Cardiac muscle cell (in vitro differentiated cells and primary cell): ENCODE measurements at regions not wholly inside any gene's neighbourhood (a gene's known extent, or its start where the extent isn't known, plus 50 kb on each side); places are given as distances from the start of the nearest gene placed in this dataset.

ENCODE experiments used
- DNase-seq, 2 donors: peaks; one replicate each; pipeline versions ENCODE4 v3.0.0 to v3.0.0-alpha.2; 2010 to 2017; ENCODE audit warnings: low read depth in 1 of 2, low spot score in 1 of 2
- H3K27ac ChIP-seq: fragments of 200-600 bp; sonication (generic); 2 replicates; pipeline ENCODE4 v1.5.1; 2016
- H3K27me3 ChIP-seq: fragments of 200-600 bp; sonication (generic); 2 replicates; pipeline ENCODE4 v1.6.0; 2016; ENCODE audit warnings: control low read depth
- H3K36me3 ChIP-seq: fragments of 200-600 bp; sonication (generic); 2 replicates; pipeline ENCODE4 v1.5.1; 2016; ENCODE audit warnings: control low read depth
- H3K4me1 ChIP-seq: fragments of 200-600 bp; sonication (generic); 2 replicates; pipeline ENCODE4 v1.8.1; 2017; ENCODE audit warnings: low read depth, mild to moderate bottlenecking, mixed run types
- H3K4me3 ChIP-seq: fragments of 200-600 bp; sonication (generic); 2 replicates; pipeline ENCODE4 v1.5.1; 2016; ENCODE audit warnings: mild to moderate bottlenecking
- H3K9me3 ChIP-seq: fragments of 200-600 bp; sonication (generic); 2 replicates; pipeline ENCODE4 v1.5.1; 2017; ENCODE audit warnings: low read depth, mild to moderate bottlenecking, control low read depth
- TF ChIP-seq, protein P1 (sequence below): IDR thresholded peaks from 2 replicates; pipeline ENCODE4 v1.5.1; 2012; ENCODE audit warnings: low read depth, mild to moderate bottlenecking, low read length

DNA sequence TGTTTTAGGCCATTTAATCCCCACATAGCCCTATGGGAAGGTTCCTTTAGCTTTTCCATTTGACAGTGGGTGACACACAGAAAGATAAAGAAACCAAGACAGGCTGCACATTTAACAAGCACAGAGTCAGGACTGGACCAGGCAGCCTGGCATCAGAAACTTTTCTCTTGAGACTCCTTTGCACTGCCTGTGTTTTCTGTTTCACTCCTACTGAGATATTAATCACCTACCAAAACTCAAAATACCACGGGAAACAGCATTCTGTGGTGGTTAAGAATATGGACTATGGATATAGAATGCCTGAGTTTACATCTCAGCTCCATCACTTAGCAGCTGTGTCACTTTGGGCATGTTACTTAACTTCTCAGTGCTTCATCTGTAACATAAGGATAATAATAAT is 73.3 kb downstream of the CTAGE1 start:
- no peaks in the 10 kb centered on the region for H3K36me3 ChIP-seq
- TF ChIP-seq, protein P1, sequence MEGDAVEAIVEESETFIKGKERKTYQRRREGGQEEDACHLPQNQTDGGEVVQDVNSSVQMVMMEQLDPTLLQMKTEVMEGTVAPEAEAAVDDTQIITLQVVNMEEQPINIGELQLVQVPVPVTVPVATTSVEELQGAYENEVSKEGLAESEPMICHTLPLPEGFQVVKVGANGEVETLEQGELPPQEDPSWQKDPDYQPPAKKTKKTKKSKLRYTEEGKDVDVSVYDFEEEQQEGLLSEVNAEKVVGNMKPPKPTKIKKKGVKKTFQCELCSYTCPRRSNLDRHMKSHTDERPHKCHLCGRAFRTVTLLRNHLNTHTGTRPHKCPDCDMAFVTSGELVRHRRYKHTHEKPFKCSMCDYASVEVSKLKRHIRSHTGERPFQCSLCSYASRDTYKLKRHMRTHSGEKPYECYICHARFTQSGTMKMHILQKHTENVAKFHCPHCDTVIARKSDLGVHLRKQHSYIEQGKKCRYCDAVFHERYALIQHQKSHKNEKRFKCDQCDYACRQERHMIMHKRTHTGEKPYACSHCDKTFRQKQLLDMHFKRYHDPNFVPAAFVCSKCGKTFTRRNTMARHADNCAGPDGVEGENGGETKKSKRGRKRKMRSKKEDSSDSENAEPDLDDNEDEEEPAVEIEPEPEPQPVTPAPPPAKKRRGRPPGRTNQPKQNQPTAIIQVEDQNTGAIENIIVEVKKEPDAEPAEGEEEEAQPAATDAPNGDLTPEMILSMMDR = no peak
- no peak for DNase-seq
- no peak overlapping the region for H3K27ac ChIP-seq
- H3K4me1 ChIP-seq = peaks cover 61% of the 10 kb centered on the region
- peaks cover 6% of the 10 kb centered on the region for H3K27me3 ChIP-seq
- no peaks in the 10 kb centered on the region for H3K9me3 ChIP-seq
- no peak overlapping the region for H3K4me3 ChIP-seq

DNA sequence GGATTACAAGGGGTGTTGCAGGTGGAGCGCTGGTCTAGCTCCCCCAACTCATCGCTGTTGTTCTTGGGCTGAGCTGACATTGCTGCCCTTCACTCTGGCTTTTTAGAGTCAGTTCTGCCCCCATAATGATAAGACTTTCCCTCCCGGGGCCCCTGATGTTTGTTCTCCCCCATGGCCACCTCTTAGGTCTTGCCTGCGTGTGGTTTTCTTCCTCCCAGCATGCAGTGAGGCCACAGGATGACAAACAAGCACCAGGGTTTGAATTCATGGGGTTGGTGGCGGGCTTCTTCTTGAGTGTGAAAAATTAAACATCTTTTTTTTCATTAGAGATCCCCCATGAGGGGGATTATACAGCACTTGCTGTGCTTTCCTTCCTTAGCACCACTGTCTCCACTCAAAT is 74.1 kb downstream of the CTAGE1 start:
- Histone ChIP-seq H3K4me1 (peaks cover 55% of the 10 kb centered on the region), H3K4me3 (no peak overlapping the region), H3K27me3 (no peaks in the 10 kb centered on the region), H3K27ac (no peak overlapping the region), H3K36me3 (no peaks in the 10 kb centered on the region), H3K9me3 (no peaks in the 10 kb centered on the region)
- DNase-seq = no peak
- TF ChIP-seq, protein P1 = no peak

DNA sequence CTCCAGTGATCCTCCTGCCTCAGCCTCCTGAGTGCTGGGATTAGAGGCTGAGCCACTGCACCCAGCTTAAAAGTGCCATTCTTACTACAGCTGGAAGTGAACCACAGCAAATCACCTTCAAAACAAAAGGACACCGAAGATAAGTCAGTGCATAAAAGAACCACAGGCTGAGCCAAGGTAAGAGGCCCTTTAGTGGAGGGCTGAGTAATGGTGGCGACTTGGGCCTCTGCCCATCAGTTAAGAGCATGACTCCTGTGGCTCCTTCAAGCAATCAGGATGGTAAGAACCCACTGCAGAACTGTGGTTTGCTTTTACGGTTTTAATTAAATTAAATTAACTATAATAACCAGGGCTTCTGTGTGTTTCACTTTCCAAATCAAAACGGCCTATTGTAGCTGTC is 75.1 kb downstream of the CTAGE1 start:
- no peak overlapping the region for H3K27ac ChIP-seq

DNA sequence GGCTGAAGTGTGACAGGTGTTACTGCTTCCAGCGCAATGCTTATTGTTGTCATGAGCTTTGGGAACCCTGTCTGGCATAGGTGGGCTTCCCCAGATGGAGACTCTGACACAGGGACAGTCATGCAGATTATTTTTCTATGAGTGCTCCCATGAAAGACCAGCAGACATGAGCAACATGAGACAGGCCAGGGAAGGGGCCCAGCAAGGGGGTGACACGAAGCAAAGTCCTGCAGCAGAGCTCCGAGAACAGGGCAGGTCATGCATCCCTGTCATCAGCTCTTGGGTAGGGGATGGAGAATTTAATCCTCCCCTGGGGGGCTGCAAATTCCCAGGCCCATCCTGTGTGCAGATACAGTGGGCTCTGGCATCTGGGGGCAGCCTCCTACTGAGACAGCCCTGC is 77.4 kb downstream of the CTAGE1 start:
- Histone ChIP-seq H3K4me3 (no peak overlapping the region), H3K27me3 (no peaks in the 10 kb centered on the region), H3K27ac (peak overlapping the region; percentile 19), H3K36me3 (no peaks in the 10 kb centered on the region), H3K9me3 (no peaks in the 10 kb centered on the region), H3K4me1 (peaks cover 42% of the 10 kb centered on the region)
- TF ChIP-seq, protein P1 = no peak
- peak in 1 of 2 donors; percentile 52 for DNase-seq

More for the DNA sequence above, 75.1 kb downstream of the CTAGE1 start:
- no peak overlapping the region for H3K4me3 ChIP-seq
- DNase-seq = peak; percentile 49 to 69
- H3K27me3 ChIP-seq = no peaks in the 10 kb centered on the region
- no peaks in the 10 kb centered on the region for H3K9me3 ChIP-seq
- no peaks in the 10 kb centered on the region for H3K36me3 ChIP-seq
- H3K4me1 ChIP-seq = peaks cover 54% of the 10 kb centered on the region
- TF ChIP-seq, protein P1 = no peak

DNA sequence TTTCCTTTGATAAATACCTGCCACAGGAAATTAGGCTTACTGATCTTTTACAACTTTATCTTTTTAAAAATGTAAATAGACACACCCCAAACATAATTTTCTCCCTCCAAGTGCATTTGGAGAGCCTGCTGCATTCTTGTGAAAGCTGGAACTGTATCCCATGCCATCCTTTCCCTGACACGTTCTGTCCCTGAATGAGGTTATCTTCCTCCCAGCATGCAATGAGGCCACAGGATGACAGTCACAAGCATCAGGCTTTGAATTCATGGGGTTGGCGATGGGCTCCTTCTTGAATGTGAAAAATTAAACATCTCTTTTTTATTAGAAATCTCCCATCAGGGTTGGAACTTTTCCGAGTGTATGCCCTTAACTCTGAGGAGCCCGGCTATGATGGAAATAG is 77.8 kb downstream of the CTAGE1 start:
- no peaks in the 10 kb centered on the region for H3K36me3 ChIP-seq
- peaks cover 41% of the 10 kb centered on the region for H3K4me1 ChIP-seq
- no peak for DNase-seq
- H3K9me3 ChIP-seq = no peaks in the 10 kb centered on the region
- H3K27ac ChIP-seq = no peak overlapping the region
- H3K4me3 ChIP-seq = no peak overlapping the region
- no peaks in the 10 kb centered on the region for H3K27me3 ChIP-seq
- TF ChIP-seq, protein P1 = no peak

DNA sequence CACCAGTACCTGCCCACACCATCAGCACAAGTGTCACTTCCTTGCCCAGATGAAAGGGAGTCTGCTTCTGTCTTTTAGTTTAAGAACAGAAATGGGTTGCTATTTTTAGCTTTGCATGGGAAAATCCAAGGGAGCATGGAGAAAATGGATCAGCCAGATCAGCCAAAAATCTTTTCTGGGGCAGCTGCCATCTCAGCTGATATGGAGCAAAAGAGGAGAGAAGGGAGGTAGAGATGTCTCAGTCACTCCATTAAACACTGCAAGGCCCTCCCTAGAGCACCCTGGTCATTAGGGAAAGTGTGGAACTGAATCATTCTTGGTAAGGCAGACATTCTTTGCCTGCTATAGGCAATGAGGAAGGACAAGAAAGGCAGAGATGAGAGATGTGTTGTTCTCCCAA is 79.9 kb downstream of the CTAGE1 start:
- H3K27ac ChIP-seq = peak overlapping the region; percentile 28
- no peak for DNase-seq

More for the DNA sequence above, 79.9 kb downstream of the CTAGE1 start:
- TF ChIP-seq, protein P1 = no peak
- Histone ChIP-seq H3K4me3 (no peak overlapping the region), H3K36me3 (no peaks in the 10 kb centered on the region), H3K9me3 (no peaks in the 10 kb centered on the region), H3K4me1 (peaks cover 29% of the 10 kb centered on the region), H3K27me3 (no peaks in the 10 kb centered on the region)
